SK-N-SH treated with all-trans-retinoic acid at 6 μM for 48 hours (cell line): ENCODE measurements at regions not wholly inside any gene's neighbourhood (a gene's known extent, or its start where the extent isn't known, plus 50 kb on each side); places are given as distances from the start of the nearest gene placed in this dataset.

Source experiments
- ARNTL ChIP-seq: fragments of 450-650 bp; formaldehyde crosslinking; IDR thresholded peaks from 2 replicates; pipeline ENCODE4 v1.5.0; 2020; ENCODE audit warnings: low read depth, mild to moderate bottlenecking, moderate library complexity, borderline replicate concordance
- PPARA ChIP-seq: fragments of 250-450 bp; sonication (Bioruptor Pico); IDR thresholded peaks from 2 replicates; pipeline ENCODE4 v1.5.0; 2020; ENCODE audit warnings: mild to moderate bottlenecking, borderline replicate concordance
- RARB ChIP-seq: fragments of 250-450 bp; sonication (Bioruptor Pico); IDR thresholded peaks from 2 replicates; pipeline ENCODE4 v1.8.0; 2021; ENCODE audit warnings: mild to moderate bottlenecking, moderate library complexity
- TCF4 ChIP-seq: fragments of 250-450 bp; sonication (Bioruptor Pico); IDR thresholded peaks from 2 replicates; pipeline ENCODE4 v1.8.0; 2021; ENCODE audit warnings: mild to moderate bottlenecking, moderate library complexity, borderline replicate concordance
- TF ChIP-seq, protein P1 (sequence below): fragments of 250-450 bp; sonication (Bioruptor Pico); IDR thresholded peaks from 2 replicates; pipeline ENCODE4 v1.8.0; 2020; ENCODE audit warnings: mild to moderate bottlenecking, moderate library complexity, borderline replicate concordance

DNA sequence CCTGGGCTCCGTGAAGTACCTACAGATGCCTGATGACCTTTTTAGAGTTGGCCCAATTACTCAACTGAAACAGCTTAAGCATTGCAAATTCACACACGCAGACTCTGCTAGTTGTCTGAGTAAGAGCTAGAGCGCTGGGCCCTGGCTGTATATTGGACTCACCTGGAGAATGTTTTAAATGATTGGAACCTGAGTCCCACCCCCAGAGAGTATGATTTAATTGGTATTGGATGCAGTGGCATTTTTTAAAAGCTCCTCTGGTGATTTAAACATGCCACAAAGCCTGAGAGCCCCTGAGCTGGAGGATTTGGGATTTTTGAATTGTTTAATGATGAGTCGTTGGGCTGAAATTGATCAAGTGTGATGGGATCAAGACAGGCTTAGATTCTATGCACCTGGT is 143.9 kb upstream of the SDK2 start:
- TF ChIP-seq TCF4 (CRISPR knock-in tag) (no peak), ARNTL (CRISPR knock-in tag) (no peak), PPARA (CRISPR knock-in tag) (no peak), RARB (CRISPR knock-in tag) (no peak)
- TF ChIP-seq, protein P1, sequence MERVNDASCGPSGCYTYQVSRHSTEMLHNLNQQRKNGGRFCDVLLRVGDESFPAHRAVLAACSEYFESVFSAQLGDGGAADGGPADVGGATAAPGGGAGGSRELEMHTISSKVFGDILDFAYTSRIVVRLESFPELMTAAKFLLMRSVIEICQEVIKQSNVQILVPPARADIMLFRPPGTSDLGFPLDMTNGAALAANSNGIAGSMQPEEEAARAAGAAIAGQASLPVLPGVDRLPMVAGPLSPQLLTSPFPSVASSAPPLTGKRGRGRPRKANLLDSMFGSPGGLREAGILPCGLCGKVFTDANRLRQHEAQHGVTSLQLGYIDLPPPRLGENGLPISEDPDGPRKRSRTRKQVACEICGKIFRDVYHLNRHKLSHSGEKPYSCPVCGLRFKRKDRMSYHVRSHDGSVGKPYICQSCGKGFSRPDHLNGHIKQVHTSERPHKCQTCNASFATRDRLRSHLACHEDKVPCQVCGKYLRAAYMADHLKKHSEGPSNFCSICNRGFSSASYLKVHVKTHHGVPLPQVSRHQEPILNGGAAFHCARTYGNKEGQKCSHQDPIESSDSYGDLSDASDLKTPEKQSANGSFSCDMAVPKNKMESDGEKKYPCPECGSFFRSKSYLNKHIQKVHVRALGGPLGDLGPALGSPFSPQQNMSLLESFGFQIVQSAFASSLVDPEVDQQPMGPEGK (CRISPR knock-in tag) = no peak
